CD4-positive, alpha-beta T cell treated with Interleukin-15 for 4 hours (primary cell): ENCODE measurements at regions not wholly inside any gene's neighbourhood (a gene's known extent, or its start where the extent isn't known, plus 50 kb on each side); places are given as distances from the start of the nearest gene placed in this dataset.

Experiments used
- DNase-seq: peaks from one replicate; pipeline ENCODE4 v3.0.0-alpha.2; 2020; ENCODE audit warnings: low spot score

- DNase-seq = no peak
Measured at GRCh38 chr5:106880656-106881055, 790.1 kb downstream of the EFNA5 start.

- no peak for DNase-seq
Measured at GRCh38 chr5:106877881-106878280, 792.9 kb downstream of the EFNA5 start.

- no peak for DNase-seq
Measured at GRCh38 chr5:106876665-106877194, 794.0 kb downstream of the EFNA5 start.

- no peak for DNase-seq
Measured at GRCh38 chr5:106876298-106876622, 794.5 kb downstream of the EFNA5 start.

GRCh38 chr5:106875591-106876297, 795.0 kb downstream of the EFNA5 start:
- no peak for DNase-seq

- DNase-seq = no peak
Measured at GRCh38 chr5:106874974-106875373, 795.8 kb downstream of the EFNA5 start.

- DNase-seq = no peak
Measured at GRCh38 chr5:106874531-106874930, 796.2 kb downstream of the EFNA5 start.

- no peak for DNase-seq
Measured at GRCh38 chr5:106873568-106873967, 797.2 kb downstream of the EFNA5 start.

- DNase-seq = no peak
Measured at GRCh38 chr5:106865279-106865678, 805.5 kb downstream of the EFNA5 start.

GRCh38 chr5:106862450-106863193, 808.1 kb downstream of the EFNA5 start:
- DNase-seq = no peak

GRCh38 chr5:106860398-106861044, 810.2 kb downstream of the EFNA5 start:
- no peak for DNase-seq

- no peak for DNase-seq
Measured at GRCh38 chr5:106858616-106859015, 812.1 kb downstream of the EFNA5 start.

- no peak for DNase-seq
Measured at GRCh38 chr5:106854922-106855321, 815.8 kb downstream of the EFNA5 start.

- no peak for DNase-seq
Measured at GRCh38 chr5:106854105-106854687, 816.5 kb downstream of the EFNA5 start.

GRCh38 chr5:106853266-106853665, 817.5 kb downstream of the EFNA5 start:
- no peak for DNase-seq

- no peak for DNase-seq
Measured at GRCh38 chr5:106849266-106849665, 821.5 kb downstream of the EFNA5 start.

- no peak for DNase-seq
Measured at GRCh38 chr5:106843812-106844416, 826.8 kb downstream of the EFNA5 start.

- DNase-seq = no peak
Measured at GRCh38 chr5:106833517-106833916, 837.2 kb downstream of the EFNA5 start.

- no peak for DNase-seq
Measured at GRCh38 chr5:106827061-106827460, 843.7 kb downstream of the EFNA5 start.

- no peak for DNase-seq
Measured at GRCh38 chr5:106825374-106825773, 845.4 kb downstream of the EFNA5 start.

- DNase-seq = no peak
Measured at GRCh38 chr5:106822851-106823250, 847.9 kb downstream of the EFNA5 start.

- DNase-seq = no peak
Measured at GRCh38 chr5:106818552-106818951, 852.2 kb downstream of the EFNA5 start.
